WERI-Rb-1 (cell line): ENCODE measurements at regions not wholly inside any gene's neighbourhood (a gene's known extent, or its start where the extent isn't known, plus 50 kb on each side); places are given as distances from the start of the nearest gene placed in this dataset.

Experiments
- DNase-seq: peaks from one replicate; pipeline ENCODE4 v3.0.0-alpha.2; 2020
- H3K27ac ChIP-seq: fragments of 250-450 bp; sonication (Bioruptor Pico); 2 replicates; pipeline ENCODE4 v1.5.1; 2020; ENCODE audit warnings: mild to moderate bottlenecking, moderate library complexity
- H3K27me3 ChIP-seq: fragments of 250-450 bp; sonication (Bioruptor Pico); 2 replicates; pipeline ENCODE4 v1.5.1; 2021; ENCODE audit warnings: mild to moderate bottlenecking, low read depth, moderate library complexity; ENCODE audit not compliant: insufficient read depth, severe bottlenecking
- H3K36me3 ChIP-seq: fragments of 250-450 bp; sonication (Bioruptor Pico); 2 replicates; pipeline ENCODE4 v1.5.1; 2020; ENCODE audit warnings: mild to moderate bottlenecking, moderate library complexity
- H3K4me3 ChIP-seq: 2 replicates; pipeline ENCODE4 v1.5.1; 2011; ENCODE audit warnings: low read depth, mild to moderate bottlenecking, control low read depth, low read length
- H3K9me3 ChIP-seq: fragments of 250-450 bp; sonication (Bioruptor Pico); 2 replicates; pipeline ENCODE4 v1.5.1; 2021; ENCODE audit warnings: mild to moderate bottlenecking, moderate library complexity; ENCODE audit not compliant: severe bottlenecking
- TF ChIP-seq, protein P1 (sequence below): IDR thresholded peaks from 2 replicates; pipeline ENCODE4 v1.5.1; 2011; ENCODE audit warnings: low read depth, mild to moderate bottlenecking, control low read depth, inconsistent platforms, low read length

DNA sequence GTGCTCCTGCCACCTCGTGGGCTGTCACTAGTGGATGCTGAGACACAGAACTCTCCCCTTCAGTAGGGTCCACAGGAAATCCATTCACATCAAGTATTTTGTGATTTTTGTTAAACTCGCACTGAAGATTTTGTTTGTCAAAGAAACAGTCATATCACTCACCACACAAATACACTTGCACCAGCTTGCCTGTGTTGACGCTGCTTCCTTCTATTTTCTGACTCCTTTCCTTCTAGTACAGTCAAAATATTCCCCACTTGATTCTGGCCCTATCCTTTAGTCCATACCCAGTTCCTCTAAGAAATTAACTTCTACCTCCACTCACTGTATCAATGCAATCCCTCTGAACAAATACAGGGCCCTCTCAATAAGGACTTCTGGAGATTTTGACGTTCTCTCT lies 213.2 kb upstream of the ARL4C start:
- Histone ChIP-seq H3K27ac (no peak overlapping the region), H3K4me3 (no peak overlapping the region), H3K9me3 (no peaks in the 10 kb centered on the region), H3K36me3 (no peaks in the 10 kb centered on the region), H3K27me3 (no peaks in the 10 kb centered on the region)
- no peak for DNase-seq
- TF ChIP-seq, protein P1, sequence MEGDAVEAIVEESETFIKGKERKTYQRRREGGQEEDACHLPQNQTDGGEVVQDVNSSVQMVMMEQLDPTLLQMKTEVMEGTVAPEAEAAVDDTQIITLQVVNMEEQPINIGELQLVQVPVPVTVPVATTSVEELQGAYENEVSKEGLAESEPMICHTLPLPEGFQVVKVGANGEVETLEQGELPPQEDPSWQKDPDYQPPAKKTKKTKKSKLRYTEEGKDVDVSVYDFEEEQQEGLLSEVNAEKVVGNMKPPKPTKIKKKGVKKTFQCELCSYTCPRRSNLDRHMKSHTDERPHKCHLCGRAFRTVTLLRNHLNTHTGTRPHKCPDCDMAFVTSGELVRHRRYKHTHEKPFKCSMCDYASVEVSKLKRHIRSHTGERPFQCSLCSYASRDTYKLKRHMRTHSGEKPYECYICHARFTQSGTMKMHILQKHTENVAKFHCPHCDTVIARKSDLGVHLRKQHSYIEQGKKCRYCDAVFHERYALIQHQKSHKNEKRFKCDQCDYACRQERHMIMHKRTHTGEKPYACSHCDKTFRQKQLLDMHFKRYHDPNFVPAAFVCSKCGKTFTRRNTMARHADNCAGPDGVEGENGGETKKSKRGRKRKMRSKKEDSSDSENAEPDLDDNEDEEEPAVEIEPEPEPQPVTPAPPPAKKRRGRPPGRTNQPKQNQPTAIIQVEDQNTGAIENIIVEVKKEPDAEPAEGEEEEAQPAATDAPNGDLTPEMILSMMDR, result no peak

DNA sequence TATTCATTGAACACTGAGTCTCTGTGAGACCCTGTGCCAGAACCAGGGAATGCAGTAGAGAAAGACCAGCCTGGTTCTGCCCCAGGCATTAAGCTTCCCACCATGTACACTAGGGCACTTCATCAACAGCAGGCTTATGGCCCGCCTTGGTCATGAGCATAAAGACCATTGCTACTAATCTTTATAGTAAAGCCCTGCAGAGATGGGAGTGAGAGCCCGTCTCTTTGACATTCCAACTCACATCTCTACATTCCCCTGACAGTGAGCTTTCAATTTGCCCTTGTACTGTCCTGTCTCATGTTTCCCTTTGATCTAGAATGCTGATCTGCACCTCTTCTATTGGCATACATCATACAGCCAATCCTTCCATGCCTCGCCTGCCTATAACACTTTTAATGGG lies 211.8 kb upstream of the ARL4C start:
- Histone ChIP-seq H3K27ac (no peak overlapping the region), H3K36me3 (no peaks in the 10 kb centered on the region), H3K9me3 (no peaks in the 10 kb centered on the region), H3K4me3 (no peak overlapping the region), H3K27me3 (no peaks in the 10 kb centered on the region)
- TF ChIP-seq, protein P1, result no peak
- DNase-seq, result no peak

DNA sequence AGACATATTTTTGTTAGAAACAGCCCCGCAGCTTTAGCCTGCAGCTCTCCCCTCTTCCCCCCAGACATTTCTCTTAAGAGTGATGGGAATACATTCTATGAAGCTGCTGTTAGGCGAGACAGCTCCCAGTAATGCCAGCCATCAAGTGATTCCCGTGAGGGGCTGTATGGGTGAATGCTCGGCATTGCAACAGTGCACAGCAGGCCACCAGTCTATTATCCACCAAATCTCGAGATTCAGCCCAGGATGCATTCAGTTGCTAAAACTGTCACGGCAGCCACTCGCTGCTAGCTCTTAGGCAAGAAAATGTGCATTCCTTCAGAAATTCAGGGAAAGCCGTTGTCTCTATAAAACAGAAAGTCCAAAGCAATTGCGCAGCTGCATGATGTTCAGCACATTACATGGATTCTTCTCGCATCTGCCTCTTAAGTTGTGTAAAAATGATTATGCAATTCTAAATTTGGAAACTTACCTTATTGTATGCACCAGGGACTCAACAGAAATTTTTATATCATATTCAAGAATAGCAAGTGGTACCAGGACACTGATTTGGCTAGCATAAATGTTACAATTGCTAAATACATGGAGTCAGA lies 211.3 kb upstream of the ARL4C start:
- H3K4me3 ChIP-seq, result no peak overlapping the region
- DNase-seq, result no peak

DNA sequence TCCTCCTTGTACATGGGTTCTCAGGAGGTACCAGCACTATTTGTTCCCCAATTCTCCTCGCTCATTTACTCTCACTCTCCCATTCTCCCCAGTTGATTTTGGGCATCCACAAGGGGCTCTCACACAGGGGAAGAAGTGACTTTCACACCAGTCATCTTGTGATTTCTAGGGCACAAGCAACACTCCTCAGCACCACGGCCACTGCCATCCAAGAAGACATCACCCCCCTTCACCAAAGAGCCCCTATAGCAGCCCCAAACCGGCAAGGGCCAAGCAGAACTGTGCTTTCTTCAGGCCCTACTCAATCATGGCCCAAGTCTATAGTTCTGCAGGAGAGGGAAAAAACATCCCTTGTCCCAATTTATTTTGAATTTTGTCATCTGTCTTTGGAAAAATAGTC lies 209.2 kb upstream of the ARL4C start:
- Histone ChIP-seq H3K9me3 (no peaks in the 10 kb centered on the region), H3K4me3 (no peak overlapping the region), H3K27me3 (no peaks in the 10 kb centered on the region), H3K27ac (no peak overlapping the region), H3K36me3 (no peaks in the 10 kb centered on the region)
- no peak for DNase-seq
- TF ChIP-seq, protein P1, result no peak

More for the DNA sequence above, 211.3 kb upstream of the ARL4C start:
- Histone ChIP-seq H3K9me3 (no peaks in the 10 kb centered on the region), H3K27ac (no peak overlapping the region), H3K27me3 (no peaks in the 10 kb centered on the region), H3K36me3 (no peaks in the 10 kb centered on the region)
- TF ChIP-seq, protein P1, result no peak

DNA sequence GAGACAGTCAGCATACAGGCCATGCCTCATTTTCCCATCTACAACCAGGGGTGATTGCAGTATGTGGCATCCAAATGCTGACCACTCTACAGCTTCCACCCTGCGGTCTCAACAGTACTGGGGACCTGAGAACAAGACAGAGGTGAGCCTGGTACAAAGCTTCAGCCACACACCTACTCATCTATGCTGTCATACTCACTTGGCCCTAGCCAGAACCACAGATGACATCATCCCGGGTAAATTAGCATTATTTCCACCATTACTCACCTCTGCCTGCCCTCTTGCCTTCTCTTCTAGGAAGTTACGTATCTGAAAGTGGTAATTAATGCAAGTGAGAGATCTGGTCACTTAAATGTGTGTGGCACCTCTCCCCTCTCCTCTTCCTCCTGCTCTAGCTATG lies 208.2 kb upstream of the ARL4C start:
- Histone ChIP-seq H3K4me3 (no peak overlapping the region), H3K9me3 (no peaks in the 10 kb centered on the region), H3K27me3 (no peaks in the 10 kb centered on the region), H3K27ac (no peak overlapping the region), H3K36me3 (no peaks in the 10 kb centered on the region)
- DNase-seq, result no peak
- TF ChIP-seq, protein P1, result no peak

DNA sequence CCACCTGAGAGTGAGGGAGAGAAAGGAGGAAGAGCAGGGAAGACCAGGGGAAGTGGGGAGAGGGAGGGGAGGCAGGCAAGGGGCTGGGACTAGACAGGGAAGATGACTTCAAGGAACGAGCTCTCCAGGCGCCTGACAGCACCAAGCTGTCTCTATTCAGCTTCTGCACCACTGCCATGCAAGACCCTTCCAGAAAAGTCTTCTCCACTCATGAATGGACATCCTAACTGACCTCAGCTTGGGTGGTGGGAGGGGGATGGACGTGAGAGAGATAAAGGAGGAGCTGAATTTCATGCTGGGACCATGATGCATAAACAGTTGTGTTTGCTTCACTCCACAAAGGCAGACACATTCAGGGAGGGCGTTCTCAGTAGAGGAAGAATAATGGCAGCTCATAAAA lies 206.4 kb upstream of the ARL4C start:
- no peak overlapping the region for H3K27ac ChIP-seq
- DNase-seq, result no peak
- no peaks in the 10 kb centered on the region for H3K27me3 ChIP-seq
- TF ChIP-seq, protein P1, result no peak
- no peak overlapping the region for H3K4me3 ChIP-seq
- no peaks in the 10 kb centered on the region for H3K36me3 ChIP-seq
- H3K9me3 ChIP-seq, result no peaks in the 10 kb centered on the region
